ENCODE measurements at regions not wholly inside any gene's neighbourhood (a gene's known extent, or its start where the extent isn't known, plus 50 kb on each side); places are given as distances from the start of the nearest gene placed in this dataset.
A peak's percentile ranks its signal among the peaks of the same experiment; 100 is the strongest.

- DNase-seq (no peak), ATAC-seq (ENCODE audit: insufficient read depth, low FRiP score) (no peak)
- WGBS, 2 donors: 73 to 86% methylated on average over 9 of the region's 9 CpGs
- Histone ChIP-seq H3K4me3 (no peak overlapping the region), H3K27ac (ENCODE audit: low read depth in 1 of 2, low read length in 1 of 2) (peak overlapping the region in 1 of 2 donors; percentile 26), H3K9ac (ENCODE audit: insufficient read depth in 1 of 2, low read length in 2 of 2) (no peak overlapping the region), H3K9me3 (ENCODE audit: control insufficient read depth in 4 of 4, insufficient read depth in 3 of 4, low read length in 3 of 4) (no peaks in the 10 kb centered on the region), H3K4me1 (ENCODE audit: control insufficient read depth in 5 of 5, insufficient read depth in 5 of 5, low read length in 5 of 5) (no peaks in the 10 kb centered on the region), H3K27me3 (ENCODE audit: control insufficient read depth in 3 of 3, insufficient read depth in 3 of 3, low read length in 2 of 3) (no peaks in the 10 kb centered on the region), H3K36me3 (ENCODE audit: control insufficient read depth in 4 of 4, insufficient read depth in 4 of 4, low read length in 4 of 4) (no peaks in the 10 kb centered on the region)
- no peak for TF ChIP-seq CTCF (IDR thresholded peaks at IDR 0.05; ENCODE audit: control extremely low read depth, extremely low read depth)
These were observed 266.2 kb downstream of the KTN1 start for GRCh38 chr14:55845963-55846825.

GRCh38 chr14:55846826-55847446 lies 266.9 kb downstream of the KTN1 start:
- no peak overlapping the region for H3K9ac ChIP-seq (ENCODE audit: insufficient read depth in 1 of 2, low read length in 2 of 2)
- DNase-seq (peak in 1 of 3 donors; percentile 31), ATAC-seq (ENCODE audit: insufficient read depth, low FRiP score) (peak; percentile 59)
- no peaks in the 10 kb centered on the region for H3K9me3 ChIP-seq (ENCODE audit: control insufficient read depth in 4 of 4, insufficient read depth in 3 of 4, low read length in 3 of 4)
- H3K27ac ChIP-seq (ENCODE audit: low read depth in 1 of 2, low read length in 1 of 2): no peak overlapping the region
- no peaks in the 10 kb centered on the region for H3K36me3 ChIP-seq (ENCODE audit: control insufficient read depth in 4 of 4, insufficient read depth in 4 of 4, low read length in 4 of 4)
- no peak overlapping the region for H3K4me3 ChIP-seq
- WGBS, 2 donors: 63 to 73% methylated on average over 2 of the region's 2 CpGs
- H3K27me3 ChIP-seq (ENCODE audit: control insufficient read depth in 3 of 3, insufficient read depth in 3 of 3, low read length in 2 of 3): no peaks in the 10 kb centered on the region
- no peak for TF ChIP-seq CTCF (IDR thresholded peaks at IDR 0.05; ENCODE audit: control extremely low read depth, extremely low read depth)
- H3K4me1 ChIP-seq (ENCODE audit: control insufficient read depth in 5 of 5, insufficient read depth in 5 of 5, low read length in 5 of 5): peaks cover 0 to 2% (median 0%) of the 10 kb centered on the region in 5 donors

GRCh38 chr14:55847766-55848165 lies 267.8 kb downstream of the KTN1 start:
- Histone ChIP-seq H3K9ac (ENCODE audit: insufficient read depth in 1 of 2, low read length in 2 of 2) (no peak overlapping the region), H3K9me3 (ENCODE audit: control insufficient read depth in 4 of 4, insufficient read depth in 3 of 4, low read length in 3 of 4) (no peaks in the 10 kb centered on the region), H3K36me3 (ENCODE audit: control insufficient read depth in 4 of 4, insufficient read depth in 4 of 4, low read length in 4 of 4) (no peaks in the 10 kb centered on the region), H3K4me3 (no peak overlapping the region), H3K4me1 (ENCODE audit: control insufficient read depth in 5 of 5, insufficient read depth in 5 of 5, low read length in 5 of 5) (peaks cover 0 to 8% (median 0%) of the 10 kb centered on the region in 5 donors), H3K27me3 (ENCODE audit: control insufficient read depth in 3 of 3, insufficient read depth in 3 of 3, low read length in 2 of 3) (no peaks in the 10 kb centered on the region), H3K27ac (ENCODE audit: low read depth in 1 of 2, low read length in 1 of 2) (no peak overlapping the region)
- DNase-seq (no peak), ATAC-seq (ENCODE audit: insufficient read depth, low FRiP score) (no peak)
- TF ChIP-seq CTCF (IDR thresholded peaks at IDR 0.05; ENCODE audit: control extremely low read depth, extremely low read depth): no peak
- WGBS, 2 donors: 64 to 75% methylated on average over 3 of the region's 3 CpGs

Measured in lung (tissue), 11 donors.